T-helper 9 cell (primary cell): ENCODE measurements at regions not wholly inside any gene's neighbourhood (a gene's known extent, or its start where the extent isn't known, plus 50 kb on each side); places are given as distances from the start of the nearest gene placed in this dataset.

Experiments
- DNase-seq: peaks from one replicate; pipeline ENCODE4 v3.0.0-alpha.2; 2020

DNA sequence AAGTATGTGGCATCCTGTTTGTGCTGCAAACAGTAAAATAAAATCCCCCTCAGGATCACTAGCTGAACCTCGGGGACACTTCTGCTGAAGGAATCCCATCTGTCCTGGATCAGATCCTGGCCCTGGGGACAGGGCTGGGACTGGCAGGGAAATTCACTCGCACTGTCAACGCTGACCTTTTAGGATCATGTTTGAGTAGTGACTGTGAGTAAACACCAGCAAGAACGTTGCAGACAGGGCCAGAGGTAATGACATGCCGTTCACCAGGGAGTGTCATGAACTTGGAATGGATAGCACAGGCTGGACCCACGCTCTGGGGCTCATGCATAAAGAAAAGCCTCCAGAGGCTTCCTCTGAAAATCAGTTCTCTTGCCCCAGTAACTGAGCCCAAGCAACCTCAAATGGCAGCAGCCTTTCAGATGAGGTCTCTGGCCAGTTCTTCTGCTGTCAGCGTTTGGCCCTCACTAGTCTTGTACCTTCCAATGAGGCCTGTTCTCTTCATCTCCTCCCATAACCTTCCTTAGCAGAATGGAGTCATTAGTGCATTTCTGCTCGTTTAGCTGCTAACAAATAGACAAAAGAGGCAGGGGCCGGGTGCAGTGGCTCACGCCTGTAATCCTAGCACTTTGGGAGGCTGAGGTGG, 51.0 kb upstream of the BARX2 start:
- DNase-seq = no peak

DNA sequence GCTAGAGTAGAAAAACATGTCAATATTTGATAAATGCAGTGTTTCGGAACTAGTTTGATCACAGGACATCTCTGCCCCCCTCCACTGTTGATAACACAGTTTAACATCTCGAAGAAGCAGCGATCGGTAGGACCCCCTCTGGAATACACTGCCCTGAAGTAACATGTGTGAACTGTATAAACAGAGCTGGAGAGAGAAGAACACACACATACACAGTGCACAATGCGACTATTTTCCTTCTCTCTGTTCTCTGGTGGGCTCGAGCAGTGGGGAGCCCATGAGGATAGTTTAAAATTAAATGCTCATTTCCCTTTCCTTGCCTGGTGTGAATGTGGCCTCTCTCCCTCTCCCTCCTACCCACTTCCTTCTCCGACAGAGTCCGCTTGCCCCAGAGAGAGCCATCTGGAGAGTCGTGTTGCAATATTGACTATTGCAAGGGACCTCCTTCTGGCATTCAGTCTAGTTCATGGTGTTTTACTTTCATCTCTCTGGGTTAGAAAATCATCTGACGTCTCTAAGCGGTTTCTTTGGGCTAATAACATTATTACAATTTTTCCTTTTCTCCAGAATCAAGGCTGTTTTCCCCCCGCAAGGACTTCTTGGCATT, 51.6 kb upstream of the BARX2 start:
- DNase-seq = no peak

DNA sequence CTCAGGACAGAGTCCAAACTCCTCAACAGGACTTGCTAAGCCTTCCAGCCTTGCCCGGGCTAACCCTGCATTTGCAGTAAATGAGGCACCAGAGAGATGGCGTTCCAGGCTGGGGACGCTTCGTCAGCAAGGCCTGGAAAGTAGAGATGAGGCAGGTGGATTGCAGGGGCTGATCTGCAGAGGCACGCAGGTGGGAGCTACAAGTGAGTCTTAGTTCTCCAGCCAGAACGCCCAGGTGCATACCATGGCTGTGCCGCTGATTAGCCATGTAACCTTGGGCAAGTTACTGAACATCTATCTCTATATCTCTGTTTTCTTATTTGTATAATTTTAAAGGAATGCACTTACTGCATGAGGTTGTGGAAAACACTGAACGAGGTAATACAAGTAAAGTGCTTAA, 52.7 kb upstream of the BARX2 start:
- DNase-seq = no peak

DNA sequence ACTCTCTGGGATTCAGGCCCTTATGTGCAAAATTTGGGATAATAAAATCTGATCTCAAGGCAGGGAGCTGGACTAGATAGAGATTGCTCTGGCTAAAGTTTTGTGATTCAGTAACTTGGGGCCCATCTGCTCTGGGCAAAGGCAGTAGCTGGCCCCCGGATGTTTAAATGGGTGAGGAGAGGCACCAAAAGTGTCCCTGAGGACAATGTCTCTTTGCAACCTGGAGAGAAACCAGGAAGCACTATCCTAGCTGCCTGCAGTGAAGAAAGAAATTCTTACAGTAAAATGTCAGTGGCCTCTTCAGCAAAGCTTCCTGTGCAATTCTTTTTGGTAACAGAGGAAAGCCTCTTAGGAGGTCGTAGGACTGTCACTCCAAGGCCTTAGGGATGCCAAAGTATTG, 54.6 kb upstream of the BARX2 start:
- no peak for DNase-seq

DNA sequence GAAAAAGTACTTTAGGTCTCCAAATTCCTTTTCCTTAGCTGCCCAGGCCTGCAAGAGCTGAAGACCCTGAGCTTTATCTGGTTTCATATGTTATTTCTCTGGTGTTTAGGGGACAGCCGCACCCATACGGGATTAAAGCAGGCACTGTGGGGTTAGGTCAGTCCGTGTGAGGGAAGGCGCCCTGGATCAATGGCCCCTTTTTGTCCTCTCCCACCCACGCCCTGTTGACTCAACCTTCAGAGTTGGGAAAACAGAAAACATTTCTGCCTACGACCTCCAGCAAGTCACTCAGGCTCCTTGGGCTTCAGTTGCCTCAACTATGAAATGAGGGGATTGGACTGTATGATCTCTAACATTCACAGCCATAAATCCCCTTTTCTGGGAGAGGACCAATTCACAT, 55.2 kb upstream of the BARX2 start:
- no peak for DNase-seq

DNA sequence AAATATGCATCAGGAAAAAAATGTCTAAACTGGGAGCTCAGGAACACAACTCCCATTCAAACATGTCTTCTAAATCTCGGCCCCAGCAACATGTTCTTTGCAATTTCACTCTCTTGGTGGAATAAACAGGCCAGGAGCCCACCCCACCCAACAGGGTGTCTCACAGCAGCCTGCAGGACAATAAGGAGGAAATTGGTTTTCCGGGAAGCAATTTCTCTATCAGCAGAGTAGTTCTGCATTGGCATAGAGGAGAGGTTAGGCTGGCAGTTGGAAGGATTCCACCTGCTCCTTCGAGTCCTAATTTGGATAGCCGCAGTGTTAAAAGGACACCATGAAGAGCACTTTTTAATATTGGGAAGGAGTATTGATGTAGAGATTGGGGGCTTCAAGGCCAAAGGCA, 55.9 kb upstream of the BARX2 start:
- no peak for DNase-seq

DNA sequence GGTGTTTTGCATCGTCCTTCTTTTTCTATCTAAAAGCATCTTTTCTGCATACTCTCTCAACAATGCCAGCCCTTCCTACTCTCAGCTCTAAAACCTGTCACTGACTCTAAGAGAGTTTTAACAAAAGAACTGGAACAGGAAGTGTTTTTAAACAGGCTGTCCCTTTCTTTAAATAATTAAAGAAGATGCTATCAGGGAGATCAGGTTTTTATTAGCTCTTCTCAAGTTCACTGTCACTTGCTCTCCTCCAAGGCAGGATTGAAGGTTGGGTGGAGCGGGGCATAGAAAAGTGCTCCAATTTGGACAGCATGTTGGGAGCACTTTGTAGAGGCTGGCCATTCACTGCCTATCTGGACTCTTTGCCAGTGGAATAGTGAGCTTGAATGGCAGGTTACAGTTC, 56.4 kb upstream of the BARX2 start:
- no peak for DNase-seq

DNA sequence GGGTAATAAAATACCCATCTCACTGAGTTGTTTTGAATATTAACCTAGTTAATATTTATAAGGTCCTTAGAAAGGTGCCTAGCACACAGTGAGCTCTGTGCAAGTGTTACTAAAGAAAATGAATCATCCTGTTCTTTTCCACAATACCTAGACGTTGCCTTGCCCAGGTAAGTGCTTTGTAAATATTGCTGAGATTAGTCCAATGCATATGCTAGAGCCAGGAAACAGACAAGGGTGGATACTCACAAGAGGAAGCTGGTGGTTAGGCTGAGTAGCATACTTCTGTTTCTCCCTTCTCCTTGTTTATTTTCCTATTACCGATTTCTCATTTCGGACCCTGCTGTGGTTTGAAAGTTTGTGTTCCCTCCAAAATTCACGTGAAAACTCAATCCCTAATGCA, 58.1 kb upstream of the BARX2 start:
- DNase-seq = no peak

DNA sequence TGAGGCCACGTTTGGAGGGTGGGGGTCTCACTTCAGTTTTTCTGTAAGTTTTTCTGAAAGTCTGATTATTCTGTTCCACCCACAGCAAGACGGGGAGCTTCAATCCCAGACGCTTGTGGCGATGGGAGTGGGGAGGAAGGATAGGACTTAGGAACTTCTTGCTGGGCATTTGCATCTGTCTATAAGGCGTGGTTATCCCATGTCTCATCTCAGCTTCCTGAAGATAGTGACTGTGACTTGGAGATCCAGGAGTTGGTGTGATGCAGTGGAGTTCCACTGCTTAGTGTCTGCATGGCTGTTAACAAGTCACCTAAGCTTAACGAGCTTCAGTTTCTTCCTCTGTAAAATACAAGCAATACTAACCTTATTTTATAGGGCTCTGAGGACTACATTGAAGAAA, 58.9 kb upstream of the BARX2 start:
- no peak for DNase-seq

DNA sequence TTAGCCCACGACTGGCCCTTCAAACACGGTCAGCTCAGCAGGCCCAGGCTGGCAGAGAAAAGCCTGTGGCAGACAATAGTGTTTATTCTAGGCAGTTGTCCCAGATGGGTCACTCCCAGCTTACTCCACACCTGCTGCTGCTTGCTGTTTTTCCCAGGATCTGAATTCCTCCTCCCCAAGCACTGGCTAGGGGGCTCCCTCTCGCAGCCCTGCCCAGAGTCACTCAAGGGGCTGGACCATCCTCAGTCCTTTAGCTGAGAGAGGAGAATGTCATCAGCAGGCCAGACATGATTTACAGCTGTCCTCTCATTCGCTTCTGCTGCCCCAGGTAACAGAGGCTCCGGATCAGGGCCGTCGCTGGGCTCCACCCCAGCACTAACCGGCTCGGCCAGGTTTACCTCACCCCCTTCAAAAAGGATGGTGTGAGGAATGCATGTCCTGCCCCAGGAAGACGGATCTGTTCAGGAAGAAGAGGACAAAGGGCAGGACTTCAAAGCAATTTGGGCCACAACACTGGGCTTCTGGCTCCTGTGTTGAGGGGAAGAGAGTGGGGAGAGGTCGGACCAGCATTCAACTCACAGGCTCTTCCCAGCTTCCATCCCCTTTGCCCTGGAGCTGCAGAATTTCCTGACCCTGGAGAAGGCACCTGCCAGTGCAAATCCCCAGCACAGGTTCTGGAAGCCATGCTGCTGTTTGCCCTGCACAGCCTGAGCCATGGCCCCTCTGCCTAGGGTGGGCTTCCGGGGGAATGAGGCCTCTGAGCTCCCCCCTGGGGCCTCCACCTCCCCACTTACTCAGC, 59.7 kb upstream of the BARX2 start:
- DNase-seq = no peak

DNA sequence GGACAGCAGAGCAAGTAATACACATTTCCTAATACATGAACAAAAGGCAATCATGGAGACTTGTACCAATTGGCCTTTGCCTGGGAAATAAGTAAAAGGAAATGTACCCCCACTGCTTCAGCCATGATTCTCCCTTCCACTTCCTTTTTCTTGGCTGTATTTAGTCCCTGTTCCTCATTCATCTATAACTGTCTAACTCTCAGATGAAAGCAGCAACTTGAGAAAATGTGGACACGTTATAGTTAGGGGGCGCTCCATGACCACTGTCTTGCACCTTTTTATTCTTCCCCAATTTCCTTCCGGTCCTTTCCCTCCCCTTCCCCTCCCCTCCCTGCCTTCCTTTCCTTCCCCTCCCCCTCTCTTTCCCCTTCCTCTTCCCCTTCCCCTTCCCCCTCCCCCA, 61.3 kb upstream of the BARX2 start:
- DNase-seq = no peak

DNA sequence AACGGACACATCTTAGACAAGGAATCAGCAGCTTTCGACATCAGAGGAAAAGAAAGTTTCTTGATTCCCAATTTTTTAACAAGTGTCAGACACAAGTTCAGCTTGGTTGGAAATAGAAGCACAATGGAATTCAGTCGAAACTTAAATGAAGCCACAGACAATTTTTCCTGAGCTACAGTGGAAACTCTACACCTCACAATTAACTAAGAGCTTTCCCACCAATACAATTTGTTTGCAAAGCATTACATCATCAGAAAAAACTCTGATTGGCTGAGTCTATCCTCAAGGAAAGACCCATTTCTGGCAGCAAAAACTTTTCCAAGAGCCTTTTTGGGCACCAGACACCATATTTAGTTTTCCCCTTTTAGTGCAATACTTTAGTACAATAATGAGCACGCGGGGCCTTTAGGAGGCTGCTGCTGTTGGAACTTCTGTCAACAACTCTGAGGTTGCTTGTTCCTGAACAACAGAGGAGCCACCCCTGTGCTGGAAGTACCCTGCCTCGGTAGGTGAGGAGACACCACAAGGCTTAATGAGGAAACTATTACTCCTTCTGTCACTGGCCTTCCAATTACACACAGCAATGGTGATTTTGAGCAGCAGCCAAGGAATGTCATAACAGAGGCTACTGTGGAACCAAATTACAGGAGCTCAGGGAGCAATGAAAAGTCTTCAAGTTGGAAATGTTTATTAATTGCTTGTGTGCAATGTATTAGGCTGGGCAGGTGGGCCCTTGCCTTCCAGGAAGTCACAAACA, 61.9 kb upstream of the BARX2 start:
- DNase-seq = no peak

DNA sequence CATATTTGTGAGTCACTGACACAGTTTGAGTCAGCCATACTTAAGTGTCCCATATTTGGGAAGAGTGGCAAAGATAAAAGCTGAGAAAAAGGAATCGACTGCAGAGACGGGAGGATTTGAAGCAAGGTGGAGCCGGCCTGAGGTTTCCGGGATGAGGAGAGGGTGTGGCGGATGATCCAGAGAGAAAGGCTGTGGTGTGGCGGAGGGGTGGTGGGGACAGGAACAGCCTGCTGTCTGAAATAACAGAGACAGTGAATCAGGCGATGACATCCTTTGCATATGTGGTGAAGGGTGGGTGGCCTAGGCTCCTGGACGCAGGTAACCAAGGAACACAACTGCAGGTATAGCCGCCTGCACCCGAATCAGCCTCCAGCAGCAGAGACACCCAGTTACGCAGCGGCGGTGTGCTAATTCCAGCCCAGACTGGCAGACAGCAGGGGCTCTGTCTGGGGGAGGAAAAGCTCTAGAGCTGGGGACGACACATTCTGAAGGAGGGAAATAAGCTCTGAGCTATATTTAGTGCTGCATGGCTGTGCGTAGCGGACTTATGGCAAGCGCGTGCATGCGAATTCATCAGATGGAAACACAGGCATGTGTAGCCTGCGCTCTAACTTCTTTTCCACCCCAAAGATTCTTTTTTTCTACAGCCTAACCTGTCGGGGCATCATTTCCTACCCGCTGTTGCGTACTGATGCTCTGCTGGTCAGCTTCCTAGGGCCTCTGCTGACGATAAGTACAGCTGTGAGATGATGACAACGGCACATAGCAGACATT, 62.7 kb upstream of the BARX2 start:
- no peak for DNase-seq

DNA sequence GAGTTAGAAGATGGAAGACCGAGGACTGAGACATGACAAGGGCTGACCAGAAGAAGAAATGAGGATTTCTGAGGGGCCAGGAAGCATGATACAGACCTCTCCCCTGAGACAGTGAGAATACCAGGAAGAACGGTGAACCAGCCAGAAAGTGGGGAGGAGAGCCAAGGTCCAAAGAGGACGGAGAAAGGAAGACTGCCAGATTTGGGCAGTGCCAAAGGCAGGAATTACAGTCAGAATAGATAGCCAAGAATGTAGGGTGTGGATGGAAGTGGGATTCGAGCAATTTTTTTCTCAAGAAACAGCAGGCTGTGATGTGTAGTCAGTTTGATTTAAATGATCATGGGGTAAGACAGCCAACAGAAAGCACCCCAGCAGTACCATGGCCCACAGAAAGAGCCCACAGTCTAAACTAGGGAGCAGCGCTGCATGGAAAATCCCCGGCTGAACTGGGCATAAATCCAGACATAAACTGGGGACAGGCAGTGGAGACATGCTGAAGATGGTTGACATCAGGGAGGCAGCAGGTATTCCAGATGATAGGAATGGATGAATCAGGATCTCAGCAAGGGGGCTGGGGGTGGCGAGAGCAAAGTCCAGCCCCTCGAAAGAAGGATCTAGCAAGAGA, 67.3 kb upstream of the BARX2 start:
- DNase-seq = no peak

DNA sequence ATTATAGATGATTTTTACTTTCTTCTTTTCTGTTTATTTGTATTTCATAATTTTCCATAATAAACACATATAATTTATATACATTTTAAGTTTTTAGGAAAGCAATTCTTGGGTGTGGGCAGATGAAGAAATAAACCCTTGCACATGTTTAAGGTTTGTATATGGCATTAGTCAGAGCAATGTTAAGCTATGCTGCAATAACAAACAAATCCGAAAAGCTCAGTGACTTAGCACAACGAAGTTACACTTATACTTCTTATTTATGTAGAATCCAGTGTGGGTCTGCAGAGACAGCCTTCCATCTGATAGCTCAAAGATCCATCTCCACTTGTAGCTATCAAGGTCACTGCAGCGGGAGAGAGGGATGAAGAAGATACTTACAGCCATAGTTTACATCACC, 68.5 kb upstream of the BARX2 start:
- no peak for DNase-seq

DNA sequence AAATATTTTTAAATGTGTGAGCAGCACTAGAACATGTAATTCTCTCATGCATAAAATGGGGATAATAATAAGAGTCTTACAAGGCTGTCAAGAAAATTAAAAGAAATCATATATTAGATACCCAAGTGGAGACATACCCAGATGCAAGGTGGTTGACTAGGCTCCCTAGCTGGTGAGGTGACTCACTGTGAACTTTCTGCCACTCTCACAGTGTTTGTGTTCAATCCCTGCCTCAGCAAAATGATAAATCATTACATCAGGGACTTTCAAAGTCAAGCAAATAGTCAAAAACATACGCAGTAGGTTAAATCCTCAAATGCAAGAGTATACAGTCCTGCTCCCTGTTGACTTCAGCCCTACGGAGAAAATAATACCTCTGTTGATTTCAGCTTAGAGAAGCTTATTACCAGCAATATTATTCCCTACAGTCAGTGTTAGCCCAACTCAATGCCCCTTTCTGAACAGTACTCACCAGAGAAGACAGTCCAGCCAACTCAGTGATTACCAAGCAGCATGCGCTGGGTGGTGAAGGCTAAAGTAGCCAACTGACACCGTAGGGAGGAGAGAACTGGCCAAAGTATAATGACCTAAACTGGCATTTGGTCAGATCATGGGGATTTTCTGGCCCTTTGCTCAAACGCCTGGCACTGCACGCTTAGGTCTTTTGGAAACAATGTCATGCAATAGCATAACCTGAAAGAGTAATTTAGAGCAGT, 73.1 kb upstream of the BARX2 start:
- no peak for DNase-seq

DNA sequence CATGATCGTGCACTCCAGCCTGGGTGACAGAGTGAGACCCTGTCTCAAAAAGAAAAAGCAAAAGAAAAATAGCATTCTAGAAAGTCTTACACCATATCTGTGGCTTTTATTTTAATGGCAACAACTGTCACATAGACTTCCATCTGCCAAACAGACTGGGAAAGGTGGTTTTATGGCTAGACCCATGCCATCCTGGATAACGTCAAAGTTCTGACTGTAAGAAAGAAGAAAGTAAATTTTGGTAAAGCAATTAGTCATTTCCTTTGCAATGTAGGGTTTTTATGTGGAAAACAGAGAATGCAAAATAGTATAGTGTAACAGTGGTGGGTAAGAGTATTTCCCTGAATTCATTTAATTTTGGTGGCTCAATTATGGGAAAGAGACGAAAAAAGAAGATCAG, 75.5 kb upstream of the BARX2 start:
- DNase-seq = no peak

DNA sequence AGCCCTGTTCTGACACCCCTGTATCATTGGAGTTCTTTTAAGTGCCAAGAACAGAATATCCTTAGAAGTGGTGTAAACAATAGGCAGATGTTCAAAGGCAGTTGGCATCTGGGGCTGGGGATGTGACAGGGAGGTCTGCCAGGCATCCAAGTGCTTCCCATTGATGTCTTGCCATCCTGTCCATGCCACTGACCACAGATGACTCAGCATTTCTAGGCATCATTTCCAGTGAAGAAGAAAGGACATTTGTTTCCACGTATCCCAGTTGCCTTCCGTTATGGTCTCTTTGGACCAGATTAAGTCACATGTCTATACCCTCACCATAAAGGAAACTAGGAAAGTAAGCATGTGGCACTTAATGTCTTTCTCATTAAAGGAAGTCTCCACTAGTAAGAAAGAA, 76.7 kb upstream of the BARX2 start:
- DNase-seq = no peak

DNA sequence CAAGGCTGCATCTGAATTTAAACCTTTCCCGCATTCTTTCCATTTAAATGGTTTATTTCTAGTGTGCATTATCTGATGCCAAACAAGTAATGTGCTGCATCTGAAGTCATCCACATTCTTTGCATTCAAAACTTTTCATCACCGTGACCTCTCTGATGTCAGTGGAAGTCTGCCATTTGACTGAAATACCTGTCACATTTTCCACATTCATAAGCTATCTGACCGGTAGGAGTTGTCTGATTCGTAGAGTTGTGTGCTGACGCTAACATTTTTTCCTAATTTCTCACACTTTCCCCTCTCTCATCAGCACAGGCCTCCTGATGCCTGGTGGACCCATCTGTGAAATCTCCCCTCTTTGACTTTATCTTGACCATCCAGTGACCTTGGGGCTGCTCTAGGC, 79.9 kb upstream of the BARX2 start:
- no peak for DNase-seq

DNA sequence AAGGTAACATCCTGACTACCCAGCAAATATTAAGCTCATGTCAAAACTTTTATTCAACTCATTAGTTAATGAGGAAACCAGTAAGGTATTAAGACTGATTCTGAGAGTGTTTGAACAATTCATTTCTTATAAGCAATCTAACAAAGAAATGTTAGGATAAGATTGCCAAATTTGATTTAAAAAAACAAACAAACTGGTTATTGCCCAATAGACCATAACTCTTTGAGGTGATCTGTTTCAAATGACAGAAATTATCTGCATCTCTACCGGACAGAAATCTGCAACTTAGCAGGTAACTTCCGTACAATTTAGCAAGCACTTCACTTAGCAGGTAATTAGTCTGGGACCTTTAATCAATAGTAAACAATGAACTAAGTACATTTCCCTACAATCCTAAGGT, 82.9 kb upstream of the BARX2 start:
- no peak for DNase-seq

DNA sequence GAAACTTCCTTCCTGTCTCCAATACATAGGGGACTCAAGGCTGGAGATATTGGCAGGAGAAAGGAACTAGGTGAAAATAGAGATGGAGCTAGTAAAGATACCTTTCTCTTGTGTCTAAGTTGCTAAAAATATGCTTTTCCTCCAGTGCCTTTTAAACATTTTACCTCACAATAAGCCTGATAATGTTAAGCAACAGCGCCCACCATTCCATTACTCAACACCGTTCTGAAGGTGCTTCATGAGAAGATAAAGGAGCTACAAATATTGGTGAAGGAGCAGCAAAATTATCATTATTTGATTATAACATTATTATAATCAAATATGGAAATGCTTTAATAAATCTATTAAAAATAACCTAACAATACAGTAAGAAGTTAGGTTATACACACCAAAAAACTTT, 83.6 kb upstream of the BARX2 start:
- no peak for DNase-seq

DNA sequence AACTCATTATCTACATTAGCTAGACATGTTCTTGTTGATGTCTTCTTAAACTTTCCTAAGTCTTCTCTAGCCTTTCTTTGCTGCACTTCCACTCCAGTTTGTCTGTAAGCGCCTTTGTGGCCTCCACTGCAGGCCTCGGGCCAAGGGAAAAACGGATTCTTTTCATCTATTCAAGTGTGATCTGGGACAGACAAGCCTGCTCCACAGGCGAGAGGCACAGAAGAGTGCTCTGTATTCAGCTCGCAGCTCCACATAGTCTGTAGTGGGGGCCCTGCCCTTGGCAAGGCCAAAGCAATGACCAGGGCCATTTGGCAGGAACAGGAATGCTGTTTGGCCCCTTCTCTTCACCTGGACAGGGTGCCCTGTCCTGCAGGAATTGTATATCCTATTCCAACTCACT, 84.1 kb upstream of the BARX2 start:
- no peak for DNase-seq
